ENCODE measurements at regions not wholly inside any gene's neighbourhood (a gene's known extent, or its start where the extent isn't known, plus 50 kb on each side); places are given as distances from the start of the nearest gene placed in this dataset.

DNA sequence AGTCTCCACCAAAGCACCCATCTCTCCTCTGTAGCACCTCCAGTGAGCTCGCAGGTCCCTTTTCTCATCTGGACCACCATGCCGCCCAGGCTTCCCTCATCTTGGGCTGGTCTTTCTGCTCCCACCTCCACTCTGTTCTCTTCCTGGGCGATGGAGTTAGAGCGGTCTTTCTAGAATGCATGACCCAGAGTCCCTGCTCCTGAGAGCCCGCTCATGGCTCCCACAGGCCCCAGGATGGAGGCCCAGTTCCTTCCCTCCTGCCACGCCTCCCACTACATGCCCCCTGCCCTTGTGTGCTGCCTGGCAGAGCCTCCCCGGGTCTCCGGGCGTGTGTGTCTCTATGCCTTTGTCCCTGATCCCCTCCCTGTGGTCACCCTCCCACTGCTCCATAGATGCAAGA lies 100.7 kb upstream of the RTL1 start:
- Mint-ChIP-seq H3K9me3 (peaks cover 4% of the 10 kb centered on the region), H3K4me1 (peaks cover 40% of the 10 kb centered on the region), H3K27ac (peak overlapping the region; percentile 96 to 100 (median 98)), H3K27me3 (ENCODE audit: low read depth) (peaks cover 4% of the 10 kb centered on the region), H3K36me3 (ENCODE audit: low read depth) (no peaks in the 10 kb centered on the region), H3K4me3 (no peak overlapping the region)
- TF ChIP-seq CTCF (IDR thresholded peaks at IDR 0.05; ENCODE audit: unreplicated experiment in 3 of 3) = no peak

DNA sequence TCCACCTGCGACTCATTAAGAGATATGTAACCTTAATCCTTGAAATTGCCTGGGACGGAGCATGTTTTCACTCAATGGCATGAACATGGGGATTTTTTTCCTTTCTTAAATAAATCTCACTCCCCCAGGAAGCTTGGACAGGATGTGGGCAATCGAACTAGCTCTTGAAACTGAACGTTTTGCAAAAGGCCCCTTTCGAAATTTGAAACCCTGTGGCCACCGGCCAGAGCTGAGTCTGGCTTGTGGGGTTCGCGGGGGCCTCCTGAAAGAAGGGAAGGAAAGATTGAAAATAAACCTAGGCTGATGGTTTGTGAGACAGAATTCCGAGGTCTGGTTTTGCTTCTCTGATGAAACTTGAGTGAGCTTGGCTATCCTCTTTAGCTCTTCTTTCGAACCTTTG lies 101.4 kb upstream of the RTL1 start:
- TF ChIP-seq CTCF (IDR thresholded peaks at IDR 0.05; ENCODE audit: unreplicated experiment in 3 of 3) = no peak
- Mint-ChIP-seq H3K27ac (peak overlapping the region; percentile 96 to 100 (median 98)), H3K4me3 (peak overlapping the region; percentile 34 to 52 (median 47)), H3K36me3 (ENCODE audit: low read depth) (no peaks in the 10 kb centered on the region), H3K4me1 (peaks cover 40% of the 10 kb centered on the region), H3K27me3 (ENCODE audit: low read depth) (peaks cover 4% of the 10 kb centered on the region), H3K9me3 (peaks cover 4% of the 10 kb centered on the region)

DNA sequence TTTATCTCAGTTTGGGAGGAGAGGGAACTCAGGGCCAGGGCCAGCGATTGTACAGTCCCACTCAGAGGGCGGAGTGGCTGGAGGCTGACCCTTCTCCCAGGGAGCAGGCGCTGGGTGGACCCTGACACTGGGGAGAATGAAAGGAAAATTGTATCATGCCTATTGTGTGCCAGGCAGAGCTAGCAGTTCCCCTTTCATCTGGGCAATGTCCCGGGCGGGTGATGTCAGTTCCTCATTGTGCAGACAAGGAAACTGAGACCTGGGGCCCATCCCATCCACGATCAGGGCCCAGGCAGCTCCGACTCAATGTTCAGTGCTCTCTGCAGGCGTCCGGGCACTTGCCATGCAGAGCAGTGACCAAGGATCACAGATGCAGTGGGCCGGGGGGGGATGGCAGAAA lies 101.9 kb upstream of the RTL1 start:
- Mint-ChIP-seq H3K9me3 (peaks cover 4% of the 10 kb centered on the region), H3K4me3 (peak overlapping the region; percentile 34 to 52 (median 47)), H3K27me3 (ENCODE audit: low read depth) (peaks cover 4% of the 10 kb centered on the region), H3K27ac (peak overlapping the region; percentile 96 to 100 (median 98)), H3K36me3 (ENCODE audit: low read depth) (no peaks in the 10 kb centered on the region), H3K4me1 (peaks cover 40% of the 10 kb centered on the region)
- TF ChIP-seq CTCF (IDR thresholded peaks at IDR 0.05; ENCODE audit: unreplicated experiment in 3 of 3) = no peak

DNA sequence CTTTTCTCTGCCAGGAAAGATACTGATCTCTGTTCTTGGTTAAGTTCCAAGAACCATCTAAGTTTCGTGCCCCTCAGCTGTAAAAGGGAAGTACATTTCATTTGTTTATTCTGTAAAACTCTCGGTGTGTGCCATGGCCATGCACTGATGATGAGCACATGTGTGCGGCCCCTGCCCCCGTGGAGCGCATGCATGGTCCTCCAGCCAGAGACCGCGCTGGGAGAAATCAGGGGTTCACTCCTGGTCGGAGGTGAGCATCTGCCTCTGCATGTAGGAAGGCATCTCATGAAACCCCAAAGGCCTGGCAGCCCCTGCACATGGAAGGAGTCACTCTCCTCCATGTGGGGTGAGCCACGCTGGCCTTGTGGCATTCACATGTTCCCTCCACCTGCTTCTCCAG lies 102.5 kb upstream of the RTL1 start:
- H3K9me3 Mint-ChIP-seq = peaks cover 4% of the 10 kb centered on the region
- H3K4me1 Mint-ChIP-seq = peaks cover 40% of the 10 kb centered on the region
- no peak for TF ChIP-seq CTCF (IDR thresholded peaks at IDR 0.05; ENCODE audit: unreplicated experiment in 3 of 3)
- peaks cover 4% of the 10 kb centered on the region for H3K27me3 Mint-ChIP-seq (ENCODE audit: low read depth)
- H3K4me3 Mint-ChIP-seq = peak overlapping the region in 1 of 3 experiments; percentile 19
- peak overlapping the region; percentile 77 to 100 (median 96) for H3K27ac Mint-ChIP-seq
- no peaks in the 10 kb centered on the region for H3K36me3 Mint-ChIP-seq (ENCODE audit: low read depth)

DNA sequence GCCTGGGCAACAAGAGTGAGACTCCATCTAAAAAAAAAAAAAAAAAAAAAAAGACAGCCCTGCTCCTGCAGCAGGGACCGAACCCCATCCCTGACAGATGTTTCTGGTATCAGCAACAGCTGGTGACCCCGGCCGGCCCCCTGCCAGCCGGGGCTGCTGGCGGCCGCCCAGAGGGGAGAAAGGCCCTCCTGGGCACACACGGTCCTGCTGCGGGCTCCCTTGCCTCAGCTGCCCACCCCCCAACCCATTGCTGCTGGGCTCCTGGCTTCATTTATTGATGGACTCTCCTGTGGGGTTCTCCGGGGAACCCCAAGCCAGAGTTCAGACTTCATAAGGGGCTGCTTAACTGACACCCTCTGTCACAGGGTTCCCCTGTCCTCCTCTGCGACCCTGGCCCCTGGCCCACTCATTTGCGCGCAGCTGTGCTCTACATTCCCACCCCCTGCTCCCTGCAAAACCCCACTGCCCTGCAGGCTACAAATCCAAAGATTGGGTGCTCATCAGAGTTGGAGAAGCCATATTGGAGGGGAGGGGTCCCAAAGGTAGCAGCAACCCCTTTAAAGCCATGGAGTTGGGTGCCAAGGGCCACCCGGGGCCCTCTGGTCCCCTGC lies 103.6 kb upstream of the RTL1 start:
- Mint-ChIP-seq H3K9me3 (peaks cover 9% of the 10 kb centered on the region), H3K27ac (peak overlapping the region in 2 of 3 experiments; percentile 29 to 68), H3K27me3 (ENCODE audit: low read depth) (peaks cover 4% of the 10 kb centered on the region)

More for the DNA sequence above, 103.6 kb upstream of the RTL1 start:
- Mint-ChIP-seq H3K4me3 (no peak overlapping the region), H3K4me1 (peaks cover 40% of the 10 kb centered on the region), H3K36me3 (ENCODE audit: low read depth) (no peaks in the 10 kb centered on the region)
- TF ChIP-seq CTCF (IDR thresholded peaks at IDR 0.05; ENCODE audit: unreplicated experiment in 3 of 3) = no peak

All from nephron (organoid).